NCI-H748 (cell line): ENCODE measurements at regions not wholly inside any gene's neighbourhood (a gene's known extent, or its start where the extent isn't known, plus 50 kb on each side); places are given as distances from the start of the nearest gene placed in this dataset.
A peak's percentile ranks its signal among the peaks of the same experiment; 100 is the strongest.

Source experiments
- DNase-seq: peaks from one replicate; lab custom pipeline; 2025; ENCODE audit not compliant: unreplicated experiment; lab: John Stamatoyannopoulos, UW

DNA sequence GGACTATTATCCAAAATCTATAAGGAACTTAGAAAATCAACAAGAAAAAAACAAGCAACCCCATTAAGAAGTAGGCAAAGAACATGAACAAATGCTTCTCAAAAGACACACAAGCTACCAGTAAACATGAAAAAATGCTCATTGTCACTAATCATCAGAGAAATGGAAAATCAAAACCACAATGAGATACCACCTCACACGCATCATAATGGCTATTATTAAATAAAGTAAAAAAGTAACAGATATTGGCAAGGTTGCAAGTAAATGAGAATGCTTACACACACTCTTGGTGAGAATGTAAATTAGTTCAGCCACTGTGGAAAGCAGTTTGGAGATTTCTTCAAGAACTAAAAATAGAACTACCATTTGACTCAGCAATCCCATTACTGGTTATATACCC is 167.0 kb upstream of the DMRTA1 start:
- no peak for DNase-seq

DNA sequence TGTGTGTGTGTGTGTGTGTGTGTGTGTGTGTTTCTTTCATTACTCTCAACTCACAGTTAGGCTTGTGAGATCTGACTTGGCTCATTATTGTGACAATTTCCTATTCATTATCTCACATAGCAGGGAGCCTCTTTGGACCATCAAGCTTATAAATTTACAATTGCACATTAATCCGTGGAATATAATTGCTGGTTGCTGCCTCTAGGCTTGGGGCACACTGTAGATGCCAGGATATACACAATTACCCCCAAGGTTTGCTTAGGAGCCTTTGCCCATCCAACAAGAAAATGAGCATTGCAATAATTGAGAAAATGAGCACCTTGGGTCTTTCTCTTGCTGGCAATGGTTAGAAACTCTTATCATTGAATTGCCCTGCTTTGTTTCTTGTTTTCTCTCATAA is 161.6 kb upstream of the DMRTA1 start:
- no peak for DNase-seq

DNA sequence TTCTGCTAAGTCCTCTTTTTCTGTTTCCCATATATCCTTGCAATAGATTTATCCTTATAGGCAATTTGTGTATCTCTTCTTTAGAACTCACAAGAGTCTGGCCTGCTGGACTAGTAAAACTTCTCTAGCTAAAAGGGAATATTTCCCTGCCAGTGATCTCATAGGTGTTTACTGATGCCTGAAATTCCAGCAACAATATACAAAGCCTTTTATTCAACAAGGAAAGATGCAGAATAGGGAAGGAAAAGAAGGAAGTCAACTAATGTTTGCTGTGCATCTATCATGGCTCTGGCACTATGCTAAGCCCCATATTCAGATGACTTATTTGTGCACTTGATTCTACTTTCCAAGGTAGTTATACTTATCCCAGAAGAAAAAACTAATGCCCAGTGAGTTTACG is 160.0 kb upstream of the DMRTA1 start:
- DNase-seq: no peak

DNA sequence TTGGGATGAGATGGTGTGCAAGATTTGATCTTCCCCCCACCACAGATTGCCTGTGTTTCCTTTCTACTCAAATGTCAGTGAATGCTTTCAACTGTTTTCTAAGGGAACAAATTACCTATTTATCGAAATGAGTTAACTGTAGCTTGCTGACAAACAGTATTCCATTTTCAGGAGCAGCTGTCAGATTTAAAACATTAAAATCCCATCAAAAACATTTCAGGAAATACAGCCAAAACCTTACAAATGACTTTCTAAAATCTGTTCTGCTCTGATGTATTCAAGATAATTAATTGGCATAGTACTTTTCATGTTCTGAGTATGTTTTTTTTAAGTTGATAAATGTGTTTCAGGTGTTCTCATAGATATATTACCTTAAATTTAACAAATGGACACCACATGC is 158.0 kb upstream of the DMRTA1 start:
- no peak for DNase-seq

- peak; percentile 63 for DNase-seq
Measured at GRCh38 chr9:22307013-22307711, 139.5 kb upstream of the DMRTA1 start.

- DNase-seq: peak; percentile 8
Measured at GRCh38 chr9:22308177-22308576, 138.4 kb upstream of the DMRTA1 start.

DNA sequence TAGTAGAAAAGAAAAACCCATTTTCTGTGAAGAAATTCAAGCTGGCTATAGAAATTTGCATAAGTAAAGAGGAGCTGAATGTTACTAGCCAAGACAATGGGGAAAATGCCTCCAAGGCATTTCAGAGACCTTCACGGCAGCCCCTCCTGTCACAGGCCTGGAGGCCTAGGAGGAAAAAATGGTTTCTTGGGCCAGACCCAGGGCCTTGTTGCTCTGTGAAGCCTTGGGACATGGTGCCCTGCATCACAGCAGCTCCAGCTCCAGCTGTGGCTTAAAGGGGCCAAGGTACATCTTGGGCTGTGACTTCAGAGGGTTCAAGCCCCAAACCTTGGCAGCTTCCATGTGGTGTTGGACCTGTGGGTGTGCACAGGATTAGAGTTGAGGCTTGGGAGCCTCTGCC is 130.0 kb upstream of the DMRTA1 start:
- DNase-seq: no peak

GRCh38 chr9:22331533-22331932 is 115.1 kb upstream of the DMRTA1 start:
- DNase-seq: no peak

DNA sequence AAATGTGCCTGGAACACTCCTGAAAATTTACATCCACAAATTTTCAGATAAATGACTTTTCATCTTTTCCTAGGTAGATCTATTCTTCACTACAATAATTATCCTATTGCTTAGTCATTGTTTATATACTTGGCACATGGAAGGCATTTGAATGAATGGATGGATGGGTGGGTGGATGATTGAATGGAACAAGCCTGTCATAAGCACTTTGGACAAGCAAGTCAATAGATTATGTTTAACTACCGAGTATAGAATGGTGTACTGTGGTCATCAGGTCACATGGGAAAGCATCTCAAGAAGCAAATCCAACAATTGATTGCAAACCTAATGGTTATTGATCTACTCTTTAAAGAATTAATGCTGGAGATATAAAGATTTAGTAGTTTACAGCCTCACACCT is 114.4 kb upstream of the DMRTA1 start:
- DNase-seq: peak; percentile 60

DNA sequence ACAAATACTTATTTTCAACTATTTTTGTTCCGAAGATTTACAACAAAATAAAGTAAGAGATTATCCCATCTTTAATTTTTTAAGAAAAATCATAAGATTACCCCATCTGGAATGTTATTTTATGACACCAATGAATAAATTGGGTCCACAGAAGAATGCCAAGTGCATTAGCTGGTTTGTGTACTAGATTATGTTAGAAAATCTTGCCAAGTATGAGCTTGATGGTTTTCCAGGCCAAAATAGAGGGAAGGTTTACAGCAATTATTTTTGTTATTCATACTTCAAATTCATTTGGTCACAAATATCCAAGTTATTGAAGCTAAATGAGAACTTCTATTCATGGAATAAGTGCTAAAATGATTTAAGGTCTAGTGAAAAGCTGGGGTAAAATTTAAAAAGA is 109.4 kb upstream of the DMRTA1 start:
- DNase-seq: no peak

GRCh38 chr9:22342491-22343217 is 104.0 kb upstream of the DMRTA1 start:
- DNase-seq: no peak

GRCh38 chr9:22343218-22343611 is 103.4 kb upstream of the DMRTA1 start:
- no peak for DNase-seq

- no peak for DNase-seq
Measured at GRCh38 chr9:22354699-22355384, 91.8 kb upstream of the DMRTA1 start.

GRCh38 chr9:22356985-22357384 is 89.6 kb upstream of the DMRTA1 start:
- peak; percentile 43 for DNase-seq

- DNase-seq: no peak
Measured at GRCh38 chr9:22363421-22363887, 83.2 kb upstream of the DMRTA1 start.

- peak; percentile 63 for DNase-seq
Measured at GRCh38 chr9:22373636-22374035, 73.0 kb upstream of the DMRTA1 start.

DNA sequence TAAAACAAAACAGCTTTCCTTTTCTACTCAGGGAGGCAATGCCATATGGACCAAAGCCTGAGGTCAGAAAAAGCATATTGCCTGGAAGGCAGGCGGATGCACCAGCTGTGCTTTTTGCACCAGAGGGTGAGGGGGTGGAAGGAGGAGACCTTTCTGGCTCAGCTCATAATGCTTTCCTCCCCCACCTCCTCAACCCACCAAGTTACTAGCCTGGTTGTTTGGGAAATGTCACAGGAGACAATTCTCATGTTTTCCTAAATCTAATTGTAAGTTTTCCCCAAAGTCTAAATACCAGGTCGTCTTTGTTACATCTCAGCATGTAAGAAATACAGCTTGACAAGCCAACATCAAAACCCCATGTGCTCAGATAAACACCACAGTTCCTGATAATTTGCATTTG is 72.6 kb upstream of the DMRTA1 start:
- peak; percentile 41 for DNase-seq

DNA sequence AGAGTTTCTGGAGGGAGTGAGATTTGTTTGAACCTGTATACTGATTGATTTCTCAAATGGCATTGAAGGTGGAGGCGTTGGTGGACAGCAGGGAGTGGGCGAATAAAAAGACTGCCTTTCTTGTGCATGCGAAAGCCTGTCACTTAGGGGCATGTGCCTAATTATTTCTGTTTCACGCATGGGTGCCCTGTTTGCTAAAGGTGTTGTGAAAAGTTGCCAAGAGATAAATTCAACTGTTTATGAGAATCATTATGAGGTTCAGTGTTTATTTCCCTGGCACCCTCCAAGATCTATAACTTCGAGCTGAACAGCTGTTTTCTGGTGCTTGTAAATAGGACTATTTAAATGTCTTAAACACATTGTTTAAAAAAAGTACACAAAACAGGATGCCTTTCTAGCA is 67.4 kb upstream of the DMRTA1 start:
- DNase-seq: peak; percentile 80

DNA sequence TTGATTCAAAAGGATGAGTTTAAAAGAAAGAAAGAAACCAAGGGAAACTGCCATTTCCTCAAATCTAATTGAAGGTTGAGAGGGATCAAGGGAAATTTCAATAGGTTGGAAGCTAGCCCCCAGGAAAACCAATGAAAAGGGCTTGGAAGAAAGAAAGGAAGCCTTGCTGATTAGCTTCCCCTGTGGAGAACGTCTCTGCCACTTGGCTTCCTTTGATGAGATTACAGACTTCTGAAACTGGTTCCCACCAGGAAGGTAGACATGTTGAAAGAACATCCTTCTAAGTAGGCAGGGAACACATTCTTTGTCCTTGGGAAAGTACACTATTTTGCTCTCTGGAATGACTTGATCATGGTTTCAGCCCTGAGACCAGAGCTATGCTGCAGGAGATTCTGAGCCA is 65.5 kb upstream of the DMRTA1 start:
- no peak for DNase-seq

GRCh38 chr9:22382331-22382730 is 64.3 kb upstream of the DMRTA1 start:
- DNase-seq: no peak

- no peak for DNase-seq
Measured at GRCh38 chr9:22383718-22384117, 62.9 kb upstream of the DMRTA1 start.

DNA sequence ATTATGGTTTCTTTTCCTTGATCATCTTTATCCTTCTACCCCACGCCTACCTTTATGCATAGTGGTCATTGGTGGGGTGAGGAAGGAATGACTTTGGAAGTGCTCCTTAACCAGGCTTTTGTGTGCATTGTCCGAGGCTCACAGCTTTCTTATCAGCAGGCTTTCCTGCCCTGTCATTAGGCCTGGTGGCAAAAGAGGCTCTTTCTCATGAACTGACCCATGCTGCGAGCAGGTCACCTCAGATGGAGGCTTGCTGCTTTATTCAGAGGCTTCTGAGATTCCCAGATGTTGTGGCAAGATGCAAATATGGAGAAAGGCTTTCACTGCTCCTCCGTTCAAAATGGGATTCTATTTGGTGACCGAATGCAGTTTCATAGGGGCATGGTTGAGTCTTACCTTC is 57.4 kb upstream of the DMRTA1 start:
- no peak for DNase-seq
